ENCODE measurements at regions not wholly inside any gene's neighbourhood (a gene's known extent, or its start where the extent isn't known, plus 50 kb on each side); places are given as distances from the start of the nearest gene placed in this dataset.

GRCh38 chr10:127648885-127649284 is 88.1 kb upstream of the FOXI2 start:
- TF ChIP-seq CTCF (IDR thresholded peaks at IDR 0.05) (no peak), POLR2A (IDR thresholded peaks at IDR 0.05) (no peak)
